Stomach (tissue), 4 donors: ENCODE measurements at regions not wholly inside any gene's neighbourhood (a gene's known extent, or its start where the extent isn't known, plus 50 kb on each side); places are given as distances from the start of the nearest gene placed in this dataset.

Experiments used
- POLR2A ChIP-seq, 4 donors: fragments of 450-650 bp; IDR thresholded peaks; one replicate each; pipeline ENCODE4 v1.6.1; 2016; ENCODE audit warnings: antibody characterized with exemption in 4 of 4, control low read depth in 2 of 4, mild to moderate bottlenecking in 1 of 4, moderate library complexity in 1 of 4
- TF ChIP-seq, protein P1 (sequence below), 7 experiments: fragments of 450-650 bp in 4 of 7; fragments of 200-600 bp in 3 of 7; sonication (generic) in 3 of 7; IDR thresholded peaks; one replicate each; pipeline ENCODE4 v1.5.1; 2016 to 2019; ENCODE audit warnings: antibody characterized with exemption in 7 of 7, control low read depth in 2 of 7, mild to moderate bottlenecking in 1 of 7

DNA sequence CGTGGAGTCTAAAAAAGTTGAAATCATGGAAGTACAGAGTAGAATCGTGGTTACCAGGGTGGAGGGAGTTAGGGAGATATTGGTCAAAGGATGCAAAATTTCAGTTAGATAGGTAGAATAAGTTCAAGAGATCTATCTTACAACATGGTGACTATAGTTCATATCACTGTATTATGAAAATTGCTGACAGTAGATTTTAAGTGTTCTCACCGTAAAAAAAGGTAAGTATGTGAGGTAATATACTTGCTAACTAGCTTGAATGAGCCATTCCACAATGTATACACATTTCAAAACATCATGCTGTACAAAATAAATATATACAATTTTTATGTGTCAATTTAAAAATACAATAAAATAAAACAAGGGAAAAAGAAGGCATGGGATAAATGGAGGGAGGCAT lies 392.1 kb downstream of the CAAP1 start:
- TF ChIP-seq POLR2A (IDR thresholded peaks at IDR 0.05) = no peak
- TF ChIP-seq, protein P1, sequence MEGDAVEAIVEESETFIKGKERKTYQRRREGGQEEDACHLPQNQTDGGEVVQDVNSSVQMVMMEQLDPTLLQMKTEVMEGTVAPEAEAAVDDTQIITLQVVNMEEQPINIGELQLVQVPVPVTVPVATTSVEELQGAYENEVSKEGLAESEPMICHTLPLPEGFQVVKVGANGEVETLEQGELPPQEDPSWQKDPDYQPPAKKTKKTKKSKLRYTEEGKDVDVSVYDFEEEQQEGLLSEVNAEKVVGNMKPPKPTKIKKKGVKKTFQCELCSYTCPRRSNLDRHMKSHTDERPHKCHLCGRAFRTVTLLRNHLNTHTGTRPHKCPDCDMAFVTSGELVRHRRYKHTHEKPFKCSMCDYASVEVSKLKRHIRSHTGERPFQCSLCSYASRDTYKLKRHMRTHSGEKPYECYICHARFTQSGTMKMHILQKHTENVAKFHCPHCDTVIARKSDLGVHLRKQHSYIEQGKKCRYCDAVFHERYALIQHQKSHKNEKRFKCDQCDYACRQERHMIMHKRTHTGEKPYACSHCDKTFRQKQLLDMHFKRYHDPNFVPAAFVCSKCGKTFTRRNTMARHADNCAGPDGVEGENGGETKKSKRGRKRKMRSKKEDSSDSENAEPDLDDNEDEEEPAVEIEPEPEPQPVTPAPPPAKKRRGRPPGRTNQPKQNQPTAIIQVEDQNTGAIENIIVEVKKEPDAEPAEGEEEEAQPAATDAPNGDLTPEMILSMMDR (IDR thresholded peaks at IDR 0.05) = no peak
